Endodermal cell (in vitro differentiated cells): ENCODE measurements at regions not wholly inside any gene's neighbourhood (a gene's known extent, or its start where the extent isn't known, plus 50 kb on each side); places are given as distances from the start of the nearest gene placed in this dataset.
A peak's percentile ranks its signal among the peaks of the same experiment; 100 is the strongest.

Experiments used
- DNase-seq: peaks from one replicate; pipeline ENCODE4 v3.0.0-alpha.2; 2017
- H3K27ac ChIP-seq: 2 replicates; pipeline ENCODE4 v1.5.1; 2013; ENCODE audit warnings: mild to moderate bottlenecking, low read depth, low read length, moderate library complexity
- H3K27me3 ChIP-seq: 2 replicates; pipeline ENCODE4 v1.6.1; 2013; ENCODE audit warnings: mild to moderate bottlenecking, low read length, moderate library complexity; ENCODE audit not compliant: insufficient read depth, control insufficient read depth, poor library complexity, severe bottlenecking
- H3K36me3 ChIP-seq: 2 replicates; pipeline ENCODE4 v1.7.0; 2013; ENCODE audit warnings: mild to moderate bottlenecking, low read length, moderate library complexity; ENCODE audit not compliant: control insufficient read depth, insufficient read depth
- H3K4me1 ChIP-seq: one replicate; pipeline ENCODE4 v1.7.0; 2013; ENCODE audit warnings: low read length; ENCODE audit not compliant: control insufficient read depth, insufficient read depth
- H3K4me3 ChIP-seq: 2 replicates; pipeline ENCODE4 v1.5.1; 2013; ENCODE audit warnings: mild to moderate bottlenecking, low read length, moderate library complexity
- H3K9ac ChIP-seq: 2 replicates; pipeline ENCODE4 v1.6.1; 2013; ENCODE audit warnings: mild to moderate bottlenecking, low read length, moderate library complexity; ENCODE audit not compliant: poor library complexity, severe bottlenecking; ENCODE audit errors: extremely low read depth
- H3K9me3 ChIP-seq: 2 replicates; pipeline ENCODE4 v1.6.1; 2013; ENCODE audit warnings: mild to moderate bottlenecking, low read length, moderate library complexity; ENCODE audit not compliant: control insufficient read depth
- H3K27ac Mint-ChIP-seq: 2 replicates; pipeline ENCODE4 v1.8.0; 2020; ENCODE audit warnings: mixed read lengths
- H3K27me3 Mint-ChIP-seq: 2 replicates; pipeline ENCODE4 v1.8.0; 2021; ENCODE audit warnings: mild to moderate bottlenecking, mixed read lengths; ENCODE audit not compliant: insufficient read depth
- H3K36me3 Mint-ChIP-seq: 2 replicates; pipeline ENCODE4 v1.8.0; 2020; ENCODE audit warnings: low read depth, mixed read lengths
- H3K4me1 Mint-ChIP-seq: 2 replicates; pipeline ENCODE4 v1.8.0; 2020; ENCODE audit warnings: mixed read lengths
- H3K4me3 Mint-ChIP-seq: 2 replicates; pipeline ENCODE4 v1.8.0; 2020; ENCODE audit warnings: mild to moderate bottlenecking, moderate library complexity, mixed read lengths
- H3K9me3 Mint-ChIP-seq: 2 replicates; pipeline ENCODE4 v1.8.0; 2020; ENCODE audit warnings: mild to moderate bottlenecking, mixed read lengths
- WGBS, 2 experiments: methylation state at CpG; one replicate each; pipeline versions ENCODE4 v1.1.5 to v1.1.7; 2013; ENCODE audit warnings: missing lambda C conversion rate in 2 of 2, mixed read lengths in 1 of 2; ENCODE audit not compliant: insufficient coverage in 1 of 2, insufficient read length in 1 of 2; 5-methylcytosine and 5-hydroxymethylcytosine counted together
- TF ChIP-seq, protein P1 (sequence below): fragments of 200-600 bp; sonication (generic); conservative IDR thresholded peaks from 2 replicates; pipeline ENCODE4 v1.5.0; 2021; ENCODE audit warnings: antibody characterized with exemption, mild to moderate bottlenecking

- TF ChIP-seq, protein P1, sequence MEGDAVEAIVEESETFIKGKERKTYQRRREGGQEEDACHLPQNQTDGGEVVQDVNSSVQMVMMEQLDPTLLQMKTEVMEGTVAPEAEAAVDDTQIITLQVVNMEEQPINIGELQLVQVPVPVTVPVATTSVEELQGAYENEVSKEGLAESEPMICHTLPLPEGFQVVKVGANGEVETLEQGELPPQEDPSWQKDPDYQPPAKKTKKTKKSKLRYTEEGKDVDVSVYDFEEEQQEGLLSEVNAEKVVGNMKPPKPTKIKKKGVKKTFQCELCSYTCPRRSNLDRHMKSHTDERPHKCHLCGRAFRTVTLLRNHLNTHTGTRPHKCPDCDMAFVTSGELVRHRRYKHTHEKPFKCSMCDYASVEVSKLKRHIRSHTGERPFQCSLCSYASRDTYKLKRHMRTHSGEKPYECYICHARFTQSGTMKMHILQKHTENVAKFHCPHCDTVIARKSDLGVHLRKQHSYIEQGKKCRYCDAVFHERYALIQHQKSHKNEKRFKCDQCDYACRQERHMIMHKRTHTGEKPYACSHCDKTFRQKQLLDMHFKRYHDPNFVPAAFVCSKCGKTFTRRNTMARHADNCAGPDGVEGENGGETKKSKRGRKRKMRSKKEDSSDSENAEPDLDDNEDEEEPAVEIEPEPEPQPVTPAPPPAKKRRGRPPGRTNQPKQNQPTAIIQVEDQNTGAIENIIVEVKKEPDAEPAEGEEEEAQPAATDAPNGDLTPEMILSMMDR = no peak
- Mint-ChIP-seq H3K27me3 (peaks cover 2% of the 10 kb centered on the region), H3K36me3 (peaks cover 4% of the 10 kb centered on the region), H3K4me1 (no peaks in the 10 kb centered on the region), H3K9me3 (peaks cover 15% of the 10 kb centered on the region), H3K27ac (no peak overlapping the region), H3K4me3 (no peak overlapping the region)
- Histone ChIP-seq H3K27me3 (no peaks in the 10 kb centered on the region), H3K36me3 (no peaks in the 10 kb centered on the region), H3K4me3 (no peak overlapping the region), H3K4me1 (peaks cover 4% of the 10 kb centered on the region), H3K9ac (no peak overlapping the region), H3K9me3 (no peaks in the 10 kb centered on the region), H3K27ac (peak overlapping the region; percentile 98)
- WGBS, 2 experiments = 54 to 80% methylated on average over 6 to 8 of the region's 8 CpGs
- no peak for DNase-seq
These were observed 154.8 kb upstream of the LRIG1 start for GRCh38 chr3:66655671-66656070.

DNA sequence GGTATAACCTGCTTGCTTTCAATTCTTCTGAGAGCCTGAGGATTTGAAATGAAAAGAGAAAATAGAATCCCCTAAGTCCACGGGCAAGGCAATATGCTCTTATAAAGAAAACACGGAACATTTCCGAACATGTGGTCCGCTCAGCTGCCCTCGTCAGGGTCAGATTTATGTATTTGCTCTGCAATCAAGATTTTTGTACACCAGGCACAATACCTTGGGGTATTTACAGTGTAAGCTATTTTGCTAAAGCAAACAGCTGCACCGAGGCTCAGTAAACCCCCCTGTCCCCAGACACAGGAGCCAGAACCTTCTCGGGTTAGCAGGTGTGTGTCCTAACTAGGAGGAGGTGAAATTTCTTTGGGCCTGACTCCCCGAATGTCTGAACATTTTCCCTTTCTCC, 155.8 kb upstream of the LRIG1 start:
- Mint-ChIP-seq H3K36me3 (peaks cover 4% of the 10 kb centered on the region), H3K4me1 (no peaks in the 10 kb centered on the region), H3K4me3 (no peak overlapping the region), H3K9me3 (peaks cover 13% of the 10 kb centered on the region), H3K27me3 (peaks cover 2% of the 10 kb centered on the region), H3K27ac (no peak overlapping the region)
- WGBS, 2 experiments = 95 to 97% methylated on average over 7 to 8 of the region's 8 CpGs
- H3K4me3 ChIP-seq = no peak overlapping the region
- no peak overlapping the region for H3K9ac ChIP-seq
- no peak for DNase-seq
- H3K4me1 ChIP-seq = peaks cover 4% of the 10 kb centered on the region
- H3K36me3 ChIP-seq = no peaks in the 10 kb centered on the region
- no peaks in the 10 kb centered on the region for H3K9me3 ChIP-seq
- TF ChIP-seq, protein P1 = no peak
- no peaks in the 10 kb centered on the region for H3K27me3 ChIP-seq
- peak overlapping the region; percentile 98 for H3K27ac ChIP-seq

- Mint-ChIP-seq H3K27me3 (peaks cover 2% of the 10 kb centered on the region), H3K36me3 (no peaks in the 10 kb centered on the region), H3K4me3 (no peak overlapping the region), H3K4me1 (no peaks in the 10 kb centered on the region), H3K27ac (no peak overlapping the region), H3K9me3 (no peaks in the 10 kb centered on the region)
- Histone ChIP-seq H3K9me3 (no peaks in the 10 kb centered on the region), H3K27ac (no peak overlapping the region), H3K4me3 (no peak overlapping the region), H3K27me3 (no peaks in the 10 kb centered on the region), H3K9ac (no peak overlapping the region), H3K4me1 (peaks cover 4% of the 10 kb centered on the region), H3K36me3 (no peaks in the 10 kb centered on the region)
- TF ChIP-seq, protein P1 = no peak
- no peak for DNase-seq
- 89 to 100% methylated on average over 1 of the region's 1 CpG for WGBS, 2 experiments
These were observed 158.2 kb upstream of the LRIG1 start for GRCh38 chr3:66659056-66659455.
